ENCODE measurements at regions not wholly inside any gene's neighbourhood (a gene's known extent, or its start where the extent isn't known, plus 50 kb on each side); places are given as distances from the start of the nearest gene placed in this dataset.

DNA sequence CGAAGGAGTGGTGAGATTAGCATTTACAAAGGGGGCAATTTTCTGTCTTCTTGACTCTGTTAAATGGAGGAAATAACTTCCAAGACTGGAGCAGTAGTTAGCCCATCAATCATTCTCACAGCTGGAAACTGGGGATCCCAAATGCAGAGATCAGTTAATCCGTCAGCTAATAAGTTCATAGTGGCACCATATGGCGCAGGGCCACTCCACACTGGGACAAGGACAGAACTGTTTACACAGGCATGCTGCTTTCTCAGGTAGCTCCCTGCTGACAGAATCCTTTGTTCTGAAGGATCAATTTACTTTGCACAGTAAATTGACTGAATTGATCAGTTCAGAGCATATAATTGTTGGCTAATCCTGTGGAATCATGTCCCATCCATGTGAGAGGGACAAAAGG lies 395.7 kb downstream of the TMEM161B start:
- no peak for DNase-seq (ENCODE audit: low read depth in 2 of 2)

DNA sequence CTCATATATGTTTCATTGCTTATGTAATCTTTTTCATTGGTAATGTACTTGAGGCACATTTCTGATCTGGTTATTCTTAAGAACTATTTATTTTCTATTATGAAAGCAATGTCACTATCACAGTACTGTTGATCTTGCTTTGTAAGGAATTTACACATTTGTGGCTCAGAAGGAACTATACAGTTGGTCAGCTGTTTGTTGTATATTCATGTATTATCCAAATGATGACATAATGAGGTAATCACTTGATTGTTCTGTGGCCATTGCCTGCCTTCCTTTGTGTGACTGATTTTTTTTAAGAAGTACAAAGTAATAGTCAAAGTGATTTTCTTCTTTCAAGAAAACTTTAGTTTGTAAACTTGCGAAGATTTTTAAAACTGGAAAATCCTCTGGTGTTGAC lies 399.9 kb downstream of the TMEM161B start:
- DNase-seq (ENCODE audit: low read depth in 2 of 2) = no peak

- no peak for DNase-seq (ENCODE audit: low read depth in 2 of 2)
Measured at GRCh38 chr5:87867281-87867680, 401.4 kb downstream of the TMEM161B start.

GRCh38 chr5:87853541-87853940 lies 415.1 kb downstream of the TMEM161B start:
- no peak for DNase-seq (ENCODE audit: low read depth in 2 of 2)

GRCh38 chr5:87851603-87852002 lies 417.0 kb downstream of the TMEM161B start:
- no peak for DNase-seq (ENCODE audit: low read depth in 2 of 2)

DNA sequence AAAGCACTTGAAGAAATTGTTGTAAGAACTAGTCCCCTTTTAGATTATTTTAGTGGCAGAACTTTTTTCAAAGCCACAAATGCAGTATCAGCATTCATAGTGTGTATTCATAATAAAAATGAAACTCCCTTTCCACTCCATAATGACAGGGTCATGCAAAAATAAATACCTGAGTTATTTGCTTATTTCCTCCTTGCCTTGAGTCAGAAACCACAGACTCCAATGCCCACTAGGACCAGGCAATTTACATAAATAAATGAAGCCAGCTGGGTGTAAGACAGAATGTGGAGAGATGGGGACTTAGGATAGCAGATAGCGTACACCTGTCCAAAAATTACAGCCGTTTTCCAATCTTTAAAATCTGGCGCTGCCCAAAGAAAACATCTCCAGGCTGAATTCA lies 417.8 kb downstream of the TMEM161B start:
- DNase-seq (ENCODE audit: low read depth in 2 of 2) = no peak

DNA sequence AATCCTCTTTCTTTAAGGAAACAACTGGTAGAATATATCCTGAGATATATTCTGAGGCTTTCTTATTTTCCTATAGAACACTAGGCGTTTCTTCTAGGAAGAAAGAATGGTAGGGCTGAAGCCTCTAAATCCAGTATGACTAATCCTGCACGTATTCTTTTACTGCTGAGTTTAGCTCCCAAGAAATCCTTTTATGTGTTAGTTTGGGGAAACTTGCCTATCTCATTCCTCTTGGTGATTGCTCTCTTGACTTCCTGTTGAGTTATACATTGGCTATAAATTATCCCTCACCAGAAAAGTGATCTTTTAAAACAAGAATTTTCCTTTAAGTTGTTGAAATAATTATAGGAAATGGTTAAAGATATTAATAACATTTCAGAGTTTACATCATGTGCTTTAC lies 422.9 kb downstream of the TMEM161B start:
- DNase-seq (ENCODE audit: low read depth in 2 of 2) = no peak

DNA sequence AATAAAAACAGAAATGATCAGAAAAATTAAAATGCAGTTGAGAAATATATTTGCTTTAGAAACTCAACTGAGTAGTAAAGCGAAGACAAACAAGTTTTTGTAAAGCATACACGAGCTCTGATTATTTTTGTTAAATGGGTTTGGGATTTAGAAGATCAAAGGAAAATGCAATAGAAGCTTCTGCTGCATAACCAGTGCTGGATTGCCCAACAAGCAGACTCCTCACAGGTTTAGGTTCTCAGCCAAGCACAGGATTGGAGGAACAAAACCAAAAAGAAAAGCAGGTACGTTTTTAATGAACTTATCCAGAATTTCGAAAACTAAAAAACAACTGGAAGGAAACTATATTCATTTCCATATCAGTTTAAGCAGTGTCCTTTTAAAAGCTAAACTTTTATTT lies 423.8 kb downstream of the TMEM161B start:
- no peak for DNase-seq (ENCODE audit: low read depth in 2 of 2)

- no peak for DNase-seq (ENCODE audit: low read depth in 2 of 2)
Measured at GRCh38 chr5:87844449-87844848, 424.2 kb downstream of the TMEM161B start.

- no peak for DNase-seq (ENCODE audit: low read depth in 2 of 2)
Measured at GRCh38 chr5:87836696-87837095, 424.0 kb upstream of the CCNH start.

- DNase-seq (ENCODE audit: low read depth in 2 of 2) = no peak
Measured at GRCh38 chr5:87831499-87831898, 418.8 kb upstream of the CCNH start.

DNA sequence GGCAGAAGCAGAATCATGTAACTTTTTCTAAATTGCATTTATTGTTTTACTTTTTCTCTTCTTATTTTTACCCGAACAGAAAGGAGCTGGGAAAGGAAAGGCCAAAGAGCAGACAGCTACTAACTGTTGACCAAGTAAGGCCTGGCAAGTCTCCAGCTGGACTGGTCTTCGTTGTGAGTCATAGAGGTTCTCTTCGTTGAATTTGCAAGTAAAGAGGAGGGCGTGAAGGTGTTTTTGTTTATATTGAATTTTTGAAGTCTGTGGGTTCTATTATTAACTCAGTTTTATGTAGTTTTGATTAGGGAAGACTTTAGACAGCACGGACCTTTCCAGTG lies 416.5 kb upstream of the CCNH start:
- no peak for DNase-seq (ENCODE audit: low read depth in 2 of 2)

GRCh38 chr5:87828545-87829216 lies 416.0 kb upstream of the CCNH start:
- no peak for DNase-seq (ENCODE audit: low read depth in 2 of 2)

- no peak for DNase-seq (ENCODE audit: low read depth in 2 of 2)
Measured at GRCh38 chr5:87827539-87827938, 414.8 kb upstream of the CCNH start.

- DNase-seq (ENCODE audit: low read depth in 2 of 2) = no peak
Measured at GRCh38 chr5:87826507-87826906, 413.8 kb upstream of the CCNH start.

DNA sequence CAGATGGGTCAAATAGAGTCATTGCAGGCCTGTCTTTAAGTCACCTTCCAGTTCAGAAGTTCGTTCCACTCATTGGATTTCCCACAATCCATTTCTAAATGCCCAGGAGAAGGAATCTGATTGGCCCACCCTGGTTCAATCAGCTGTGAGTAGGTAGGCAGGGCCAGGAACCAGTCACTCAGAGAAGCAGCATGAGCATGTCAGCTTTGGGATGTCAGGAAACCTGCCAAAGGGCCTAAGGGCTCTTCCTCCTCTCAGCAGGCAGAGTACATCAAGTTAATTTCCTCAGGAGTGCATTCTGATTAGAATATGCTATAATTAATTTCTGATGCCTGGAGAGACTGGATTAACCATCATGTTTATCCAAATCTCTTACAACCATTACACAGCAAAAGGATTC lies 412.9 kb upstream of the CCNH start:
- DNase-seq (ENCODE audit: low read depth in 2 of 2) = no peak

DNA sequence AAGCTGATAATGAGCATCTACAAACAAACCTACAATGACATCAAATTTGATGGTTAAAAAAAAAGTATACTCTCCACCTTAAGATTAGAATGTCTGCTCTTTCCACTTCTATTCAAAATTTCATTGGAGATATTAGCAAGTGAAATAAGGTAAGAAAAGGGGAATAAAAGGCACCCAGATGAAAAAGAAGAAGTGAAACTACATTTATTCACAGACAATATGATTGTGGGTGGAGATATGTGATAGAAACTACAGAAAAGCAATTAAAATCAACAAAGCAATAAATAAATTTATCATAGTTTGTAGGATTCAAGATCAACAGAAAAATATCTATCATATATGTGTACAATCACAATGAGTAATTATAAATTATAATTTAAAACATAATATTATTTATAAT lies 395.1 kb upstream of the CCNH start:
- DNase-seq (ENCODE audit: low read depth in 2 of 2) = no peak

GRCh38 chr5:87803352-87803751 lies 390.6 kb upstream of the CCNH start:
- DNase-seq (ENCODE audit: low read depth in 2 of 2) = no peak

- no peak for DNase-seq (ENCODE audit: low read depth in 2 of 2)
Measured at GRCh38 chr5:87791869-87792268, 379.1 kb upstream of the CCNH start.

GRCh38 chr5:87788416-87788815 lies 375.7 kb upstream of the CCNH start:
- no peak for DNase-seq (ENCODE audit: low read depth in 2 of 2)

- no peak for DNase-seq (ENCODE audit: low read depth in 2 of 2)
Measured at GRCh38 chr5:87787625-87788256, 375.0 kb upstream of the CCNH start.

DNA sequence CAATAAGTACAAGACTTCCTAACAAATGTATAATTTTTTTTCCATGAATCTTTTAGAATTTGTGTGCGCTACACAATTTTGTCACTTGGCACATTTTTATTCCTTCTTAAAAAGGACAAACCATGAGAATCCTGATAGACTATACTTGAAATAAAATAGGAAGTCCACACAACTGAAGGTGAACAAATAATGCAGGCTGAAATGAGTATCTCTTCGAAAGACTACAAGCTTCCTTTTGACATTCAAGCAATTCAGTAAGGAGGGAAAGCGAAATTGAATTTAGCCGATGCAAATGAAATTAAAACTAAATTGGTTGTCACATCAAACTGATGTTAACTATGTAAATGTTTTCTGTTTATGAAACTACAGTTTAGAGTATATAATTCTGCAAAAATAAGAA lies 374.4 kb upstream of the CCNH start:
- no peak for DNase-seq (ENCODE audit: low read depth in 2 of 2)

- DNase-seq (ENCODE audit: low read depth in 2 of 2) = no peak
Measured at GRCh38 chr5:87786471-87786870, 373.7 kb upstream of the CCNH start.

All from activated CD4-positive, alpha-beta T cell treated with anti-CD3 and anti-CD28 coated beads for 24 hours (primary cell).